ENCODE measurements at regions not wholly inside any gene's neighbourhood (a gene's known extent, or its start where the extent isn't known, plus 50 kb on each side); places are given as distances from the start of the nearest gene placed in this dataset.

- no peaks in the 10 kb centered on the region for H3K9me3 Mint-ChIP-seq
- DNase-seq: no peak
Observed at GRCh38 chr3:22117751-22118346, 366.8 kb upstream of the ZNF385D start.

More at GRCh38 chr3:22117751-22118346, 366.8 kb upstream of the ZNF385D start:
- no peaks in the 10 kb centered on the region for H3K27me3 Mint-ChIP-seq (ENCODE audit: low read depth)
- Histone ChIP-seq H2AK5ac (ENCODE audit: insufficient read length, low read length) (no peak overlapping the region), H4K20me1 (ENCODE audit: control insufficient read depth, insufficient read depth, insufficient read length) (no peaks in the 10 kb centered on the region), H2BK12ac (ENCODE audit: insufficient read length, low read depth, low read length) (no peak overlapping the region), H3K4ac (ENCODE audit: low read depth, low read length) (no peak overlapping the region), H3K56ac (ENCODE audit: insufficient read length, low read depth, low read length) (no peak overlapping the region), H3K14ac (ENCODE audit: insufficient read depth, low read length) (no peak overlapping the region), H4K8ac (replicated peaks; ENCODE audit: insufficient read length, low read depth, low read length) (no peak overlapping the region), H3K4me1 (ENCODE audit: insufficient read depth, low read length) (no peaks in the 10 kb centered on the region), H4K5ac (ENCODE audit: insufficient read length, low read depth, low read length) (no peak overlapping the region), H3K4me2 (ENCODE audit: insufficient read depth, insufficient read length, low read length) (no peak overlapping the region), H4K91ac (ENCODE audit: insufficient read length, low read depth, low read length) (no peak overlapping the region), H2BK120ac (ENCODE audit: low read depth, low read length, poor library complexity, severe bottlenecking) (no peak overlapping the region), H3K9me3 (ENCODE audit: control insufficient read depth, low read depth, low read length) (no peaks in the 10 kb centered on the region), H3K27me3 (ENCODE audit: insufficient read depth, low read length) (no peaks in the 10 kb centered on the region), H2BK15ac (ENCODE audit: low read depth, low read length) (no peak overlapping the region), H3K79me1 (ENCODE audit: insufficient read depth, low read depth, low read length, poor library complexity, severe bottlenecking) (no peaks in the 10 kb centered on the region), H3K9ac (ENCODE audit: extremely low read depth, insufficient read length, low read length) (no peak overlapping the region), H3K23ac (ENCODE audit: insufficient read length, low read depth, low read length) (no peak overlapping the region), H2BK20ac (ENCODE audit: low read depth, low read length, poor library complexity, severe bottlenecking) (no peak overlapping the region), H3K18ac (ENCODE audit: insufficient read length, low read depth, low read length) (no peak overlapping the region), H2AFZ (ENCODE audit: low read length) (no peak overlapping the region), H3K27ac (ENCODE audit: insufficient read length, low read depth, low read length) (no peak overlapping the region), H3K23me2 (ENCODE audit: insufficient read length, low read depth, low read length, poor library complexity, severe bottlenecking) (no peaks in the 10 kb centered on the region), H3T11ph (ENCODE audit: low read length) (no peak overlapping the region), H3K79me2 (ENCODE audit: insufficient read depth, low read length) (no peaks in the 10 kb centered on the region), H2BK5ac (ENCODE audit: insufficient read length, low read length) (no peak overlapping the region)
- peak; percentile 76 for TF ChIP-seq CTCF (conservative IDR thresholded peaks at IDR 0.05)
- no peaks in the 10 kb centered on the region for H3K36me3 Mint-ChIP-seq (ENCODE audit: insufficient read depth in 1 of 3, low read depth in 3 of 3)
- H3K27ac Mint-ChIP-seq: no peak overlapping the region
- peaks cover 3% of the 10 kb centered on the region in 2 experiments; a peak in 3 of 4 replicates for H3K4me1 Mint-ChIP-seq
- no peak overlapping the region for H3K4me3 Mint-ChIP-seq
- no CpG with 5 or more reads among the region's 5 CpGs for WGBS (ENCODE audit: extremely low coverage, insufficient read length, low lambda C conversion rate)
